ENCODE measurements at regions not wholly inside any gene's neighbourhood (a gene's known extent, or its start where the extent isn't known, plus 50 kb on each side); places are given as distances from the start of the nearest gene placed in this dataset.

- Histone ChIP-seq H3K79me1 (ENCODE audit: low read depth in 1 of 2, low read length in 2 of 2) (no peaks in the 10 kb centered on the region), H2BK5ac (ENCODE audit: low read depth, low read length, poor library complexity, severe bottlenecking) (no peak overlapping the region), H3K4ac (ENCODE audit: low read depth, low read length) (no peak overlapping the region), H2BK120ac (ENCODE audit: low read depth, low read length) (no peak overlapping the region), H2BK15ac (ENCODE audit: low read depth, low read length) (no peak overlapping the region), H3K9me3 (ENCODE audit: control insufficient read depth, insufficient read depth, low read length) (peaks cover 19% of the 10 kb centered on the region), H3K27ac (ENCODE audit: insufficient read depth, low read length) (no peak overlapping the region), H2BK20ac (ENCODE audit: low read depth, low read length) (no peak overlapping the region), H3K23ac (ENCODE audit: low read depth, low read length) (no peak overlapping the region), H3K27me3 (ENCODE audit: control insufficient read depth, insufficient read depth, low read length) (no peaks in the 10 kb centered on the region), H4K91ac (ENCODE audit: insufficient read depth, low read depth, low read length) (no peak overlapping the region), H3K36me3 (ENCODE audit: control insufficient read depth, insufficient read depth, low read length) (no peaks in the 10 kb centered on the region), H3K9ac (ENCODE audit: low read depth, low read length) (no peak overlapping the region), H3K56ac (ENCODE audit: extremely low read depth, insufficient read depth, low read length) (no peak overlapping the region), H3K4me1 (ENCODE audit: control insufficient read depth, insufficient read depth, low read length) (no peaks in the 10 kb centered on the region), H3K4me2 (ENCODE audit: low read depth, low read length) (no peak overlapping the region), H3K9me1 (ENCODE audit: insufficient read depth, low read length) (no peaks in the 10 kb centered on the region), H2AK5ac (ENCODE audit: low read depth, low read length) (no peak overlapping the region), H3K14ac (replicated peaks; ENCODE audit: low read depth, low read length) (no peak overlapping the region), H4K20me1 (ENCODE audit: insufficient read depth, low read length) (no peaks in the 10 kb centered on the region), H2AFZ (replicated peaks; ENCODE audit: low read length, poor library complexity) (no peak overlapping the region), H3K4me3 (ENCODE audit: insufficient read depth, low read depth, low read length) (no peak overlapping the region), H2AK9ac (replicated peaks; ENCODE audit: low read depth, low read length, poor library complexity) (no peak overlapping the region), H3K18ac (ENCODE audit: low read depth, low read length) (no peak overlapping the region), H4K5ac (ENCODE audit: low read depth, low read length) (no peak overlapping the region), H4K8ac (ENCODE audit: low read depth in 2 of 2, low read length in 2 of 2) (no peak overlapping the region)
- CTCF ChIA-PET, result no interaction called here
- intact Hi-C loops (cut with micrococcal nuclease), result no loop called here
- POLR2A ChIA-PET (ENCODE audit: unreplicated experiment), result no interaction called here
- DNase-seq (no peak), ATAC-seq (ENCODE audit: low read depth) (no peak)
- BruUV-seq (replicated peaks), result no TSS peak
- no peak for TF ChIP-seq NFE2L2 (IDR thresholded peaks at IDR 0.05; ENCODE audit: low read depth, low read length)
- no peak for TF ChIP-seq CHD1 (IDR thresholded peaks at IDR 0.05; ENCODE audit: low read depth, low read length)
- TF ChIP-seq USF2 (IDR thresholded peaks at IDR 0.05; ENCODE audit: low read depth, low read length), result no peak
- dilution Hi-C loops (cut with HindIII; ENCODE audit: low sequenced_read_pairs, unreplicated experiment), result no loop called here
- WGBS, 2 experiments (ENCODE audit: extremely low coverage in 2 of 2, insufficient read length in 1 of 2), result no CpG with 5 or more reads among the region's 7 CpGs
- in situ Hi-C loops (cut with MboI; ENCODE audit: low sequenced_read_pairs), result no loop called here
Observed at GRCh38 chr10:2208106-2208505, 470.8 kb upstream of the ADARB2 start.
